ENCODE measurements at regions not wholly inside any gene's neighbourhood (a gene's known extent, or its start where the extent isn't known, plus 50 kb on each side); places are given as distances from the start of the nearest gene placed in this dataset.

- Histone ChIP-seq H3K4me3 (peak overlapping the region; percentile 70), H3K27ac (ENCODE audit: control insufficient read depth, insufficient read depth) (no peak overlapping the region)
- TF ChIP-seq IRF4 (IDR thresholded peaks at IDR 0.05; ENCODE audit: low read depth, low read length): 0 out of 2 replicates have a peak, but pooled peaks have one; percentile 11
- peak; percentile 54; the same call in 1 of the 2 replicates for TF ChIP-seq RELB (IDR thresholded peaks at IDR 0.05; ENCODE audit: low read depth)
- TF ChIP-seq ZNF592 (IDR thresholded peaks at IDR 0.05): 0 out of 2 replicates have a peak, but pooled peaks have one; percentile 38
- peak; percentile 59 for TF ChIP-seq SKIL (IDR thresholded peaks at IDR 0.05; ENCODE audit: low read depth, poor library complexity, severe bottlenecking)
- TF ChIP-seq POLR2AphosphoS5 (IDR thresholded peaks at IDR 0.05; ENCODE audit: low read length): no peak
- TF ChIP-seq ZNF24 (IDR thresholded peaks at IDR 0.05): 0 out of 2 replicates have a peak, but pooled peaks have one; percentile 21
- no peak for TF ChIP-seq ZNF622 (IDR thresholded peaks at IDR 0.05)
- TF ChIP-seq KDM1A (IDR thresholded peaks at IDR 0.05; ENCODE audit: borderline replicate concordance): no peak
- peak; percentile 95 for TF ChIP-seq SMC3 (IDR thresholded peaks at IDR 0.05; ENCODE audit: borderline replicate concordance, low read length)
- TF ChIP-seq RELA (IDR thresholded peaks at IDR 0.05; ENCODE audit: borderline replicate concordance, partially characterized antibody): no peak
- TF ChIP-seq KAT2A (conservative IDR thresholded peaks at IDR 0.05; ENCODE audit: control insufficient read depth, low read depth, low read length): no peak
- peak; percentile 23 for TF ChIP-seq MEF2B (IDR thresholded peaks at IDR 0.05; ENCODE audit: partially characterized antibody, poor library complexity, severe bottlenecking)
- TF ChIP-seq PML (IDR thresholded peaks at IDR 0.05; ENCODE audit: low read length): no peak
- TF ChIP-seq RAD21 (IDR thresholded peaks at IDR 0.05; ENCODE audit: insufficient read depth, low read depth, low read length): peak; percentile 97
- TF ChIP-seq BRCA1 (IDR thresholded peaks at IDR 0.05; ENCODE audit: low read depth, low read length): no peak
Measured at GRCh38 chr6:25070547-25071366, 135.0 kb upstream of the RIPOR2 start.

More at GRCh38 chr6:25070547-25071366, 135.0 kb upstream of the RIPOR2 start:
- Histone ChIP-seq H3K79me2 (ENCODE audit: control insufficient read depth, insufficient read depth, low read length) (no peaks in the 10 kb centered on the region), H2AFZ (ENCODE audit: control insufficient read depth, low read depth, low read length) (peak overlapping the region; percentile 88), H3K9ac (ENCODE audit: control insufficient read depth, insufficient read depth, low read length) (no peak overlapping the region), H3K9me3 (replicated peaks; ENCODE audit: control insufficient read depth, insufficient read depth, low read length) (no peaks in the 10 kb centered on the region), H3K4me1 (ENCODE audit: control insufficient read depth, insufficient read depth, low read length) (no peaks in the 10 kb centered on the region), H3K4me2 (ENCODE audit: control insufficient read depth, insufficient read depth) (peak overlapping the region; percentile 83), H3K27me3 (replicated peaks in 1 of 2; ENCODE audit: control insufficient read depth in 2 of 2, insufficient read depth in 2 of 2, low read length in 1 of 2) (no peaks in the 10 kb centered on the region), H3K36me3 (ENCODE audit: control insufficient read depth in 2 of 2, insufficient read depth in 2 of 2, low read length in 1 of 2) (no peaks in the 10 kb centered on the region), H4K20me1 (ENCODE audit: control insufficient read depth, insufficient read depth) (no peaks in the 10 kb centered on the region)
- peak; percentile 96 for ATAC-seq
- no TSS peak for BruUV-seq (replicated peaks)
- WGBS (ENCODE audit: insufficient coverage, insufficient replicate concordance, low lambda C conversion rate, missing lambda C conversion rate): 22% methylated on average over 13 of the region's 13 CpGs
- in situ Hi-C loops (cut with MboI): no loop called here
- ChIA-PET CTCF (interaction anchor here (0.6 to 6.1 kb wide), 56 partner anchors 9 to 506 kb away, joined by 3 to 204 read pairs (median 4); partner anchors contain the start of gene RIPOR2), POLR2A (interaction anchor here (0.9 to 2.0 kb wide), 5 partner anchors 34 to 161 kb away, joined by 3 to 12 read pairs (median 4); no protein-coding TSS in a partner anchor), SMC1A (ENCODE audit: uncharacterized antibody, unreplicated experiment) (interaction anchor here (0.6 to 4.6 kb wide), 42 partner anchors 8 to 489 kb away, joined by 3 to 109 read pairs (median 5); partner anchors contain the start of gene RIPOR2), RAD21 (ENCODE audit: unreplicated experiment) (interaction anchor here (0.5 to 5.7 kb wide), 35 partner anchors 8 to 490 kb away, joined by 3 to 134 read pairs (median 5); partner anchors contain the start of gene RIPOR2)
- intact Hi-C loops (cut with micrococcal nuclease; ENCODE audit: unreplicated experiment): loop anchor here (1.0 to 5.0 kb wide), 8 partner anchors 43 to 488 kb away; partner anchors contain the start of gene RIPOR2
- FAIRE-seq: peak; percentile 97
- DNase-seq (ENCODE audit: low read depth, low spot score): peak; percentile 65

All from GM12878 (cell line).